ENCODE measurements at regions not wholly inside any gene's neighbourhood (a gene's known extent, or its start where the extent isn't known, plus 50 kb on each side); places are given as distances from the start of the nearest gene placed in this dataset.
A peak's percentile ranks its signal among the peaks of the same experiment; 100 is the strongest.

GRCh38 chr3:76065964-76066363 is 280.6 kb upstream of the ZNF717 start:
- no peaks in the 10 kb centered on the region for H3K36me3 ChIP-seq
- H3K4me1 ChIP-seq (ENCODE audit: low read depth) = no peaks in the 10 kb centered on the region
- peak in 1 of 2 donors; percentile 2 for DNase-seq (ENCODE audit: low read depth in 1 of 2, low spot score in 1 of 2)
- H3K27me3 ChIP-seq = no peaks in the 10 kb centered on the region
- no peak overlapping the region for H3K4me3 ChIP-seq
- no peaks in the 10 kb centered on the region for H3K9me3 ChIP-seq (ENCODE audit: low read depth)
- no peak overlapping the region for H3K27ac ChIP-seq
- TF ChIP-seq CTCF (IDR thresholded peaks at IDR 0.05; ENCODE audit: low read depth, low read length) = no peak

DNA sequence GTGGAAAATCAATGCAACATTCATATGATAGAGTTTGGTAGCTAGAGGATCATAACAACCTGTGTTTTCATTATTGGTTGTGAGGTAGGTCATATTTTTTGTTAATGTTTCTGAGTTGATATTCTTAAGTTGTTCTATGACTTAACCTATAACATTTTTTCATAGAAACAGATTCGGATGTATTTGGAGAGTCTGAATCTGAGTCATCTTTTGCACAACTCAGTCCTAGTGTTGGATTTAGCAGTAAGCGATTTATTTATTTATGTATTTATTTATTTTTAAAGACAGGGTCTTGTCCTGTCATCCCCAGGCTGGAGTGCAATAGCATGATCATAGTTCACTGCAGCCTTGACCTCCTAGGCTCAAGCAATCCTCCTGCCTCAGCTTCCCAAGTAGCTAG is 292.8 kb upstream of the ZNF717 start:
- Histone ChIP-seq H3K4me3 (no peak overlapping the region), H3K9me3 (ENCODE audit: low read depth) (no peaks in the 10 kb centered on the region), H3K4me1 (ENCODE audit: low read depth) (no peaks in the 10 kb centered on the region), H3K27ac (no peak overlapping the region), H3K36me3 (no peaks in the 10 kb centered on the region), H3K27me3 (no peaks in the 10 kb centered on the region)
- no peak for DNase-seq (ENCODE audit: low read depth in 1 of 2, low spot score in 1 of 2)
- no peak for TF ChIP-seq CTCF (IDR thresholded peaks at IDR 0.05; ENCODE audit: low read depth, low read length)

DNA sequence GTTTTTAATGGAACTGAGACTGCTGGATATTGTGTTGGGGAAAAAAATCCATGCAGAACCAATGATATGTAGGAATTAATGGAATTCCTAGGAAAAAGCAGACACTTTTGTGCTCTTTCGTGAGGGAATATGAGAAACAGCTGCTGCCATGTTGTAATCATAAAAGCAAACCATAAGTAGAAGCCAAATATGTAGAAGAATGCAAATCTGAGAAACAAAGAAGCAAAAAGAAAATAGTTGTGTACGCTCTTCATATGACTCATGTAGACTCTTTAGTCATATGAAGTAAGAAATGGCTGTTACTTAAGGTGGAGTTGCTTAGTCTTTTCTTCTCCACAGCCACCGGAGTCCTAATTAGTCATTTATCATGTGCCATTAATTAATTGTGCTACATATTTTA is 298.6 kb upstream of the ZNF717 start:
- Histone ChIP-seq H3K36me3 (no peaks in the 10 kb centered on the region), H3K27me3 (no peaks in the 10 kb centered on the region), H3K27ac (no peak overlapping the region), H3K4me1 (ENCODE audit: low read depth) (no peaks in the 10 kb centered on the region), H3K4me3 (no peak overlapping the region), H3K9me3 (ENCODE audit: low read depth) (no peaks in the 10 kb centered on the region)
- DNase-seq (ENCODE audit: low read depth in 1 of 2, low spot score in 1 of 2) = no peak
- no peak for TF ChIP-seq CTCF (IDR thresholded peaks at IDR 0.05; ENCODE audit: low read depth, low read length)

- Histone ChIP-seq H3K4me1 (ENCODE audit: low read depth) (no peaks in the 10 kb centered on the region), H3K9me3 (ENCODE audit: low read depth) (no peaks in the 10 kb centered on the region), H3K27ac (no peak overlapping the region), H3K4me3 (no peak overlapping the region), H3K36me3 (no peaks in the 10 kb centered on the region), H3K27me3 (no peaks in the 10 kb centered on the region)
- DNase-seq (ENCODE audit: low read depth in 1 of 2, low spot score in 1 of 2) = no peak
- no peak for TF ChIP-seq CTCF (IDR thresholded peaks at IDR 0.05; ENCODE audit: low read depth, low read length)
Observed at GRCh38 chr3:76096036-76096435, 310.7 kb upstream of the ZNF717 start.

DNA sequence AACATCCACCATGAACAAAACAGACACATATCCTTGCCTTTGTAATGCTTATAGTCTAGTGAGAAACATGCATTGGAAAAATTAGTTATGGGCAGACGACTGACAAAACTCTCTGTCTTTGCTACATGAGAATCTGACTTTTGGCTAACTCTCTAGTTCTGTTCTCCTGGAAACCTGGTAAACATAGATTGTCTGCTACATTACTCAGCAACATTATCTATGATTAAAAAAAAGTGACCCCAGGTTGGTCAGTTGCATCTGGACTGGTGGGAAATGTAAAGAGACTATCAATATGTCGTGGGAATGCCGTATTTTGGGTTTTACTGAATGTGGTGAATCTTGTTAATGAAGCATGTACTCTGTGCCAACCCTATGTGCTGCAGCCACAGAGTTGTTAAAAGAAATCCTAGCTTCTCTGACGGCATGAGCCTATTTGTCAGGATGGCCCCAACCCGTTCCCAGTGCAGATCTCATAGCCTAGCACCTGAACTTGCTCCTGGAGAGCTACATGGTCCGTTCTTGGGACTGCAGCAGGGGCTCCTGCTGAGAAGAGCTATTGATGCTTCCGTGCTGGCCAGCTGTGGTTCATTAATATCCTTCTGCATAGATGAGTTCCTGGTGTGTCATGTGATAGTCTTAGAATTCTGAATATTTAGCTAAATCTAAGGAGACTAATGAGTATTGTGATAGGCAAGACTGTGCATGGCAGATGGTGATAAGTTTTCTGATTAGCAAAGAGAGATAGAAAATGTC is 311.7 kb upstream of the ZNF717 start:
- no peaks in the 10 kb centered on the region for H3K36me3 ChIP-seq
- no peak overlapping the region for H3K27ac ChIP-seq
- no peaks in the 10 kb centered on the region for H3K27me3 ChIP-seq
- no peak for DNase-seq (ENCODE audit: low read depth in 1 of 2, low spot score in 1 of 2)
- H3K4me3 ChIP-seq = no peak overlapping the region
- no peaks in the 10 kb centered on the region for H3K9me3 ChIP-seq (ENCODE audit: low read depth)
- no peak for TF ChIP-seq CTCF (IDR thresholded peaks at IDR 0.05; ENCODE audit: low read depth, low read length)
- H3K4me1 ChIP-seq (ENCODE audit: low read depth) = no peaks in the 10 kb centered on the region

Data from cardiac muscle cell (in vitro differentiated cells and primary cell).